ENCODE measurements at regions not wholly inside any gene's neighbourhood (a gene's known extent, or its start where the extent isn't known, plus 50 kb on each side); places are given as distances from the start of the nearest gene placed in this dataset.

- TF ChIP-seq CTCF (IDR thresholded peaks at IDR 0.05) (no peak), EZH2 (IDR thresholded peaks at IDR 0.05; ENCODE audit: borderline replicate concordance, insufficient read depth, low read depth, low read length, poor library complexity, severe bottlenecking) (no peak)
Observed at GRCh38 chr20:51221103-51221502, 198.2 kb upstream of the KCNG1 start.
